IMR-90 (cell line): ENCODE measurements at regions not wholly inside any gene's neighbourhood (a gene's known extent, or its start where the extent isn't known, plus 50 kb on each side); places are given as distances from the start of the nearest gene placed in this dataset.

Experiments used
- ATAC-seq: fragments of 200-7000 bp; cut with Tn5 transposase; 2 replicates; pipeline ENCODE4 v1.9.1; 2020; ENCODE audit warnings: low read depth, mild to moderate bottlenecking, moderate library complexity
- BruUV-seq: library from RNA; stranded (reverse); fragments of 400-500 nt; replicated peaks from 2 replicates; lab custom pipeline; 2021; lab: Mats Ljungman, UMichigan
- CTCF ChIA-PET: fragments of 300-600 bp; formaldehyde crosslinking; extraction: SDS; loops from one replicate; lab custom pipeline; 2021; ENCODE audit warnings: antibody characterized with exemption; lab: Yijun Ruan, JAX
- POLR2A ChIA-PET: fragments of 300-600 bp; sonication (Branson Sonifier 250); formaldehyde crosslinking; loops from one replicate; lab custom pipeline; 2022; ENCODE audit warnings: antibody characterized with exemption; ENCODE audit not compliant: unreplicated experiment; lab: Charles Lee
- DNase-seq: peaks from one replicate; pipeline ENCODE4 v3.0.0; 2013
- H2AFZ ChIP-seq: replicated peaks from 2 replicates; pipeline ENCODE3; 2013; ENCODE audit warnings: low read length, mild to moderate bottlenecking; ENCODE audit not compliant: poor library complexity
- H2AK5ac ChIP-seq: 2 replicates; pipeline ENCODE4 v1.6.1; 2013; ENCODE audit warnings: low read depth, low read length, inconsistent platforms
- H2AK9ac ChIP-seq: replicated peaks from 2 replicates; pipeline ENCODE3; 2013; ENCODE audit warnings: mild to moderate bottlenecking, low read depth, low read length, moderate library complexity; ENCODE audit not compliant: poor library complexity
- H2BK120ac ChIP-seq: 2 replicates; pipeline ENCODE4 v1.6.1; 2013; ENCODE audit warnings: low read depth, low read length, inconsistent platforms
- H2BK15ac ChIP-seq: 3 replicates; pipeline ENCODE4 v1.6.1; 2013; ENCODE audit warnings: low read depth, low read length, inconsistent platforms
- H2BK20ac ChIP-seq: 2 replicates; pipeline ENCODE4 v1.6.1; 2013; ENCODE audit warnings: low read depth, mild to moderate bottlenecking, inconsistent platforms, low read length, moderate library complexity
- H2BK5ac ChIP-seq: 2 replicates; pipeline ENCODE4 v1.6.1; 2013; ENCODE audit warnings: mild to moderate bottlenecking, low read depth, low read length, inconsistent platforms; ENCODE audit not compliant: poor library complexity, severe bottlenecking
- H3K14ac ChIP-seq: replicated peaks from 2 replicates; pipeline ENCODE4 v1.6.1; 2013; ENCODE audit warnings: low read depth, low read length, inconsistent platforms
- H3K18ac ChIP-seq: 2 replicates; pipeline ENCODE4 v1.6.1; 2013; ENCODE audit warnings: low read depth, low read length, control low read depth
- H3K23ac ChIP-seq: 2 replicates; pipeline ENCODE4 v1.6.1; 2013; ENCODE audit warnings: low read depth, low read length, inconsistent platforms
- H3K27ac ChIP-seq: 2 replicates; pipeline ENCODE4 v1.5.1; 2013; ENCODE audit warnings: mild to moderate bottlenecking, control low read depth, low read length; ENCODE audit not compliant: insufficient read depth
- H3K27me3 ChIP-seq: 2 replicates; pipeline ENCODE4 v1.6.1; 2013; ENCODE audit warnings: low read length; ENCODE audit not compliant: control insufficient read depth, insufficient read depth
- H3K36me3 ChIP-seq: 2 replicates; pipeline ENCODE4 v1.6.1; 2013; ENCODE audit warnings: low read length, mixed read lengths; ENCODE audit not compliant: control insufficient read depth, insufficient read depth
- H3K4ac ChIP-seq: 2 replicates; pipeline ENCODE4 v1.6.1; 2013; ENCODE audit warnings: low read depth, low read length, inconsistent platforms
- H3K4me1 ChIP-seq: 2 replicates; pipeline ENCODE4 v1.6.1; 2013; ENCODE audit warnings: low read length, mixed read lengths; ENCODE audit not compliant: control insufficient read depth, insufficient read depth
- H3K4me2 ChIP-seq: 2 replicates; pipeline ENCODE4 v1.6.1; 2013; ENCODE audit warnings: low read depth, mild to moderate bottlenecking, control low read depth, low read length, moderate library complexity
- H3K4me3 ChIP-seq: 2 replicates; pipeline ENCODE4 v1.5.1; 2013; ENCODE audit warnings: low read depth, mild to moderate bottlenecking, control low read depth, low read length, moderate library complexity; ENCODE audit not compliant: insufficient read depth
- H3K56ac ChIP-seq: 2 replicates; pipeline ENCODE4 v1.6.1; 2013; ENCODE audit warnings: low read length, inconsistent platforms; ENCODE audit not compliant: insufficient read depth; ENCODE audit errors: extremely low read depth
- H3K79me1 ChIP-seq, 2 experiments: 2 replicates each; pipeline ENCODE4 v1.6.1; 2013; ENCODE audit warnings: low read length in 2 of 2, inconsistent platforms in 1 of 2, low read depth in 1 of 2
- H3K9ac ChIP-seq: 2 replicates; pipeline ENCODE4 v1.6.1; 2013; ENCODE audit warnings: low read depth, low read length, control low read depth
- H3K9me1 ChIP-seq: 2 replicates; pipeline ENCODE4 v1.6.1; 2013; ENCODE audit warnings: low read length, inconsistent platforms; ENCODE audit not compliant: insufficient read depth
- H3K9me3 ChIP-seq: 2 replicates; pipeline ENCODE4 v1.6.1; 2013; ENCODE audit warnings: low read length; ENCODE audit not compliant: control insufficient read depth, insufficient read depth
- H4K20me1 ChIP-seq: 2 replicates; pipeline ENCODE4 v1.6.1; 2013; ENCODE audit warnings: low read length, inconsistent platforms; ENCODE audit not compliant: insufficient read depth
- H4K5ac ChIP-seq: 2 replicates; pipeline ENCODE4 v1.6.1; 2013; ENCODE audit warnings: mild to moderate bottlenecking, low read depth, low read length, control low read depth
- H4K8ac ChIP-seq, 2 experiments: 2 replicates each; pipeline ENCODE4 v1.6.1; 2013; ENCODE audit warnings: low read depth in 2 of 2, low read length in 2 of 2, control low read depth in 1 of 2, inconsistent platforms in 1 of 2
- H4K91ac ChIP-seq: 2 replicates; pipeline ENCODE4 v1.6.1; 2013; ENCODE audit warnings: low read depth, low read length, inconsistent platforms; ENCODE audit not compliant: insufficient read depth
- BHLHE40 ChIP-seq: fragments of 150-350 bp; IDR thresholded peaks from 2 replicates; pipeline ENCODE4 v1.6.1; 2016; ENCODE audit warnings: mild to moderate bottlenecking, low read depth, low read length
- CEBPB ChIP-seq: IDR thresholded peaks from 2 replicates; pipeline ENCODE4 v1.6.1; 2012; ENCODE audit warnings: low read depth, low read length, improper control_type of control experiment
- CHD1 ChIP-seq: IDR thresholded peaks from 2 replicates; pipeline ENCODE4 v1.6.1; 2012; ENCODE audit warnings: low read depth, low read length, improper control_type of control experiment
- CTCF ChIP-seq: conservative IDR thresholded peaks from 2 replicates; pipeline ENCODE4 v1.5.1; 2012; ENCODE audit warnings: mild to moderate bottlenecking, low read depth, low read length, improper control_type of control experiment
- ELK1 ChIP-seq: fragments of 150-350 bp; IDR thresholded peaks from 2 replicates; pipeline ENCODE4 v1.6.1; 2016; ENCODE audit warnings: low read depth, mild to moderate bottlenecking, low read length, moderate library complexity, borderline replicate concordance
- FOS ChIP-seq: fragments of 150-350 bp; IDR thresholded peaks from 2 replicates; pipeline ENCODE4 v1.6.1; 2016; ENCODE audit warnings: low read depth, low read length
- MAFK ChIP-seq: IDR thresholded peaks from 2 replicates; pipeline ENCODE4 v1.6.1; 2012; ENCODE audit warnings: low read depth, low read length, improper control_type of control experiment
- MAZ ChIP-seq: IDR thresholded peaks from 2 replicates; pipeline ENCODE4 v1.6.1; 2012; ENCODE audit warnings: low read depth, mild to moderate bottlenecking, low read length, improper control_type of control experiment, moderate library complexity, borderline replicate concordance
- MXI1 ChIP-seq: IDR thresholded peaks from 2 replicates; pipeline ENCODE4 v1.6.1; 2012; ENCODE audit warnings: low read depth, mild to moderate bottlenecking, low read length, moderate library complexity, borderline replicate concordance
- NFE2L2 ChIP-seq: fragments of 150-350 bp; IDR thresholded peaks from 2 replicates; pipeline ENCODE4 v1.6.1; 2016; ENCODE audit warnings: low read depth, mild to moderate bottlenecking, low read length
- POLR2A ChIP-seq: IDR thresholded peaks from 2 replicates; pipeline ENCODE4 v1.6.1; 2012; ENCODE audit warnings: mild to moderate bottlenecking, low read depth, low read length
- RAD21 ChIP-seq: IDR thresholded peaks from 2 replicates; pipeline ENCODE4 v1.6.1; 2012; ENCODE audit warnings: low read length, improper control_type of control experiment
- RCOR1 ChIP-seq: IDR thresholded peaks from 2 replicates; pipeline ENCODE4 v1.6.1; 2012; ENCODE audit warnings: mild to moderate bottlenecking, low read length, improper control_type of control experiment; ENCODE audit not compliant: insufficient replicate concordance
- RFX5 ChIP-seq: IDR thresholded peaks from 2 replicates; pipeline ENCODE4 v1.8.0; 2012; ENCODE audit warnings: low read depth, mild to moderate bottlenecking, low read length, moderate library complexity
- SMC3 ChIP-seq: fragments of 150-350 bp; IDR thresholded peaks from 2 replicates; pipeline ENCODE4 v1.6.1; 2016; ENCODE audit warnings: low read depth, mild to moderate bottlenecking, antibody characterized with exemption, low read length, moderate library complexity
- USF2 ChIP-seq: fragments of 150-350 bp; IDR thresholded peaks from 2 replicates; pipeline ENCODE4 v1.6.1; 2017; ENCODE audit warnings: mild to moderate bottlenecking, antibody characterized with exemption, low read length, low read depth
- WGBS, 2 experiments: methylation state at CpG; one replicate each; pipeline versions ENCODE4 v1.1.5 to v1.1.7; 2013; ENCODE audit warnings: missing lambda C conversion rate in 2 of 2; ENCODE audit not compliant: insufficient read length in 1 of 2; ENCODE audit errors: extremely low coverage in 2 of 2; 5-methylcytosine and 5-hydroxymethylcytosine counted together
- dilution Hi-C: fragments of 300-500 bp; cut with HindIII; formaldehyde crosslinking; loops from one replicate; pipeline ENCODE4 v1.14.3; 2018; ENCODE audit warnings: low sequenced_read_pairs; ENCODE audit not compliant: unreplicated experiment
- in situ Hi-C: fragments of 300-500 bp; cut with MboI; formaldehyde crosslinking; loops from 3 replicates; pipeline ENCODE4 v1.14.3; 2019; ENCODE audit warnings: low sequenced_read_pairs, inconsistent platforms, mixed read lengths
- intact Hi-C: fragments of 100-400 bp; cut with micrococcal nuclease; formaldehyde crosslinking; loops from 2 replicates; pipeline ENCODE4 v1.10.0; 2022

GRCh38 chr2:116582850-116583249, 1231.6 kb upstream of the DDX18 start:
- H2BK5ac ChIP-seq, result no peak overlapping the region
- H3K9me3 ChIP-seq, result no peaks in the 10 kb centered on the region
- CTCF ChIA-PET, result no interaction called here
- H2AK5ac ChIP-seq, result no peak overlapping the region
- H4K8ac ChIP-seq, result no peak overlapping the region
- no peak overlapping the region for H3K14ac ChIP-seq
- BruUV-seq, result no TSS peak
- H3K9ac ChIP-seq, result no peak overlapping the region
- H3K27me3 ChIP-seq, result no peaks in the 10 kb centered on the region
- H3K18ac ChIP-seq, result no peak overlapping the region
- no peak overlapping the region for H4K91ac ChIP-seq
- no peak overlapping the region for H3K23ac ChIP-seq
- dilution Hi-C loops, result no loop called here
- no peak overlapping the region for H3K27ac ChIP-seq
- no peak overlapping the region for H2BK15ac ChIP-seq
- H2BK120ac ChIP-seq, result no peak overlapping the region
- H2AK9ac ChIP-seq, result no peak overlapping the region
- no peak overlapping the region for H4K5ac ChIP-seq
- 33% methylated on average over 1 of the region's 2 CpGs; no CpG with 5 or more reads in 1 of the 2 experiments for WGBS, 2 experiments
- H3K36me3 ChIP-seq, result no peaks in the 10 kb centered on the region
- H3K4me1 ChIP-seq, result no peaks in the 10 kb centered on the region
- H3K56ac ChIP-seq, result no peak overlapping the region
- in situ Hi-C loops, result no loop called here
- H3K4me2 ChIP-seq, result no peak overlapping the region
- H2BK20ac ChIP-seq, result no peak overlapping the region
- no peak overlapping the region for H3K4ac ChIP-seq
- no peaks in the 10 kb centered on the region for H4K20me1 ChIP-seq
- H3K79me1 ChIP-seq, result no peaks in the 10 kb centered on the region
- TF ChIP-seq RCOR1, result no peak
- no peak for TF ChIP-seq CEBPB
- TF ChIP-seq POLR2A, result no peak
- no peak for TF ChIP-seq ELK1
- no peak for TF ChIP-seq USF2
- TF ChIP-seq SMC3, result no peak
- TF ChIP-seq FOS, result no peak
- no peak for TF ChIP-seq BHLHE40
- no peak for TF ChIP-seq MAFK
- no peak for TF ChIP-seq RAD21
- no peak for TF ChIP-seq MAZ
- no peak for TF ChIP-seq MXI1
- no peak for TF ChIP-seq RFX5
- TF ChIP-seq CHD1, result no peak
- no peak for TF ChIP-seq CTCF
- TF ChIP-seq NFE2L2, result no peak
- intact Hi-C loops, result no loop called here
- no peaks in the 10 kb centered on the region for H3K9me1 ChIP-seq
- no peak for DNase-seq
- ATAC-seq, result no peak
- H2AFZ ChIP-seq, result no peak overlapping the region
- no peak overlapping the region for H3K4me3 ChIP-seq
- POLR2A ChIA-PET, result no interaction called here
